GM12878 (cell line): ENCODE measurements at regions not wholly inside any gene's neighbourhood (a gene's known extent, or its start where the extent isn't known, plus 50 kb on each side); places are given as distances from the start of the nearest gene placed in this dataset.

ENCODE experiments used
- CEBPB ChIP-seq, 2 experiments: fragments of 150-350 bp in 1 of 2; IDR thresholded peaks; 2 replicates each; pipeline ENCODE4 v1.6.1; 2012 to 2014; ENCODE audit warnings: low read depth in 2 of 2, low read length in 2 of 2, borderline replicate concordance in 1 of 2, inconsistent platforms in 1 of 2
- IKZF2 ChIP-seq, 2 experiments: fragments of 450-650 bp; IDR thresholded peaks; 2 replicates each; pipeline ENCODE4 v1.6.1; 2017; ENCODE audit warnings: mild to moderate bottlenecking in 2 of 2, moderate library complexity in 2 of 2
- JUNB ChIP-seq: IDR thresholded peaks from 2 replicates; pipeline ENCODE4 v1.6.1; 2016; ENCODE audit warnings: antibody characterized with exemption, mild to moderate bottlenecking
- POLR2AphosphoS2 ChIP-seq: IDR thresholded peaks from 2 replicates; pipeline ENCODE4 v1.6.1; 2011; ENCODE audit warnings: low read depth, mild to moderate bottlenecking, low read length, improper control_type of control experiment, moderate library complexity
- TF ChIP-seq, protein P1 (sequence below): IDR thresholded peaks from 2 replicates; pipeline ENCODE4 v1.6.1; 2012; ENCODE audit warnings: improper control_type of control experiment, low read depth, low read length; ENCODE audit not compliant: insufficient replicate concordance
- TF ChIP-seq, protein P2 (sequence below): fragments of 450-650 bp; IDR thresholded peaks from 2 replicates; pipeline ENCODE4 v1.6.1; 2017; ENCODE audit warnings: low read depth, mild to moderate bottlenecking, moderate library complexity

- TF ChIP-seq, protein P1, sequence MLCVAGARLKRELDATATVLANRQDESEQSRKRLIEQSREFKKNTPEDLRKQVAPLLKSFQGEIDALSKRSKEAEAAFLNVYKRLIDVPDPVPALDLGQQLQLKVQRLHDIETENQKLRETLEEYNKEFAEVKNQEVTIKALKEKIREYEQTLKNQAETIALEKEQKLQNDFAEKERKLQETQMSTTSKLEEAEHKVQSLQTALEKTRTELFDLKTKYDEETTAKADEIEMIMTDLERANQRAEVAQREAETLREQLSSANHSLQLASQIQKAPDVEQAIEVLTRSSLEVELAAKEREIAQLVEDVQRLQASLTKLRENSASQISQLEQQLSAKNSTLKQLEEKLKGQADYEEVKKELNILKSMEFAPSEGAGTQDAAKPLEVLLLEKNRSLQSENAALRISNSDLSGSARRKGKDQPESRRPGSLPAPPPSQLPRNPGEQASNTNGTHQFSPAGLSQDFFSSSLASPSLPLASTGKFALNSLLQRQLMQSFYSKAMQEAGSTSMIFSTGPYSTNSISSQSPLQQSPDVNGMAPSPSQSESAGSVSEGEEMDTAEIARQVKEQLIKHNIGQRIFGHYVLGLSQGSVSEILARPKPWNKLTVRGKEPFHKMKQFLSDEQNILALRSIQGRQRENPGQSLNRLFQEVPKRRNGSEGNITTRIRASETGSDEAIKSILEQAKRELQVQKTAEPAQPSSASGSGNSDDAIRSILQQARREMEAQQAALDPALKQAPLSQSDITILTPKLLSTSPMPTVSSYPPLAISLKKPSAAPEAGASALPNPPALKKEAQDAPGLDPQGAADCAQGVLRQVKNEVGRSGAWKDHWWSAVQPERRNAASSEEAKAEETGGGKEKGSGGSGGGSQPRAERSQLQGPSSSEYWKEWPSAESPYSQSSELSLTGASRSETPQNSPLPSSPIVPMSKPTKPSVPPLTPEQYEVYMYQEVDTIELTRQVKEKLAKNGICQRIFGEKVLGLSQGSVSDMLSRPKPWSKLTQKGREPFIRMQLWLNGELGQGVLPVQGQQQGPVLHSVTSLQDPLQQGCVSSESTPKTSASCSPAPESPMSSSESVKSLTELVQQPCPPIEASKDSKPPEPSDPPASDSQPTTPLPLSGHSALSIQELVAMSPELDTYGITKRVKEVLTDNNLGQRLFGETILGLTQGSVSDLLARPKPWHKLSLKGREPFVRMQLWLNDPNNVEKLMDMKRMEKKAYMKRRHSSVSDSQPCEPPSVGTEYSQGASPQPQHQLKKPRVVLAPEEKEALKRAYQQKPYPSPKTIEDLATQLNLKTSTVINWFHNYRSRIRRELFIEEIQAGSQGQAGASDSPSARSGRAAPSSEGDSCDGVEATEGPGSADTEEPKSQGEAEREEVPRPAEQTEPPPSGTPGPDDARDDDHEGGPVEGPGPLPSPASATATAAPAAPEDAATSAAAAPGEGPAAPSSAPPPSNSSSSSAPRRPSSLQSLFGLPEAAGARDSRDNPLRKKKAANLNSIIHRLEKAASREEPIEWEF, result no peak
- TF ChIP-seq POLR2AphosphoS2 (no peak), CEBPB (IDR thresholded peaks at IDR 0.05; ENCODE audit: borderline replicate concordance in 1 of 2, low read depth in 2 of 2, low read length in 2 of 2) (no peak), IKZF2 (IDR thresholded peaks at IDR 0.05) (no peak), JUNB (no peak)
- TF ChIP-seq, protein P2, sequence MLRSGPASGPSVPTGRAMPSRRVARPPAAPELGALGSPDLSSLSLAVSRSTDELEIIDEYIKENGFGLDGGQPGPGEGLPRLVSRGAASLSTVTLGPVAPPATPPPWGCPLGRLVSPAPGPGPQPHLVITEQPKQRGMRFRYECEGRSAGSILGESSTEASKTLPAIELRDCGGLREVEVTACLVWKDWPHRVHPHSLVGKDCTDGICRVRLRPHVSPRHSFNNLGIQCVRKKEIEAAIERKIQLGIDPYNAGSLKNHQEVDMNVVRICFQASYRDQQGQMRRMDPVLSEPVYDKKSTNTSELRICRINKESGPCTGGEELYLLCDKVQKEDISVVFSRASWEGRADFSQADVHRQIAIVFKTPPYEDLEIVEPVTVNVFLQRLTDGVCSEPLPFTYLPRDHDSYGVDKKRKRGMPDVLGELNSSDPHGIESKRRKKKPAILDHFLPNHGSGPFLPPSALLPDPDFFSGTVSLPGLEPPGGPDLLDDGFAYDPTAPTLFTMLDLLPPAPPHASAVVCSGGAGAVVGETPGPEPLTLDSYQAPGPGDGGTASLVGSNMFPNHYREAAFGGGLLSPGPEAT, result no peak
- TF ChIP-seq, all 136 proteins: peak for 0
These were observed 199.4 kb downstream of the NOL4 start (continued) for GRCh38 chr18:34025191-34025801.
